ENCODE measurements at regions not wholly inside any gene's neighbourhood (a gene's known extent, or its start where the extent isn't known, plus 50 kb on each side); places are given as distances from the start of the nearest gene placed in this dataset.

DNA sequence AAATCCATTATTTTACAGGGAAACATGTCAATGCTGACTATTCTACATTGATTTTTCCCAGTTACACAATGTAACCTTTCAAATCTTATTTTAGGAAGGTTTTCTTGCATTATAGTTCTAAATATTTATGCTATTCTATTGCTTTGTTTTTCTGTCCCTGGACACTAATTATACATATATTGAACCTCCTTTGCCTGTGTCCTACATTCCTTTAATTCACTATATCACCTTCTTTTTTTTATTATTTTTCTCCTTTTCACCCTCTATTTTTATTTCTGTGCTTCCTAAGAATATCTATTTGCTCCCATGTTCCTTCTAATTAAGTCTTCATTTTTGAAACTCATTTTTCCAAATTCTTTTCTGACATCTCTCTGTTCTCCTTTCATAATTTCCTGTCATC, 259.2 kb downstream of the TJP1 start:
- TF ChIP-seq, protein P1, sequence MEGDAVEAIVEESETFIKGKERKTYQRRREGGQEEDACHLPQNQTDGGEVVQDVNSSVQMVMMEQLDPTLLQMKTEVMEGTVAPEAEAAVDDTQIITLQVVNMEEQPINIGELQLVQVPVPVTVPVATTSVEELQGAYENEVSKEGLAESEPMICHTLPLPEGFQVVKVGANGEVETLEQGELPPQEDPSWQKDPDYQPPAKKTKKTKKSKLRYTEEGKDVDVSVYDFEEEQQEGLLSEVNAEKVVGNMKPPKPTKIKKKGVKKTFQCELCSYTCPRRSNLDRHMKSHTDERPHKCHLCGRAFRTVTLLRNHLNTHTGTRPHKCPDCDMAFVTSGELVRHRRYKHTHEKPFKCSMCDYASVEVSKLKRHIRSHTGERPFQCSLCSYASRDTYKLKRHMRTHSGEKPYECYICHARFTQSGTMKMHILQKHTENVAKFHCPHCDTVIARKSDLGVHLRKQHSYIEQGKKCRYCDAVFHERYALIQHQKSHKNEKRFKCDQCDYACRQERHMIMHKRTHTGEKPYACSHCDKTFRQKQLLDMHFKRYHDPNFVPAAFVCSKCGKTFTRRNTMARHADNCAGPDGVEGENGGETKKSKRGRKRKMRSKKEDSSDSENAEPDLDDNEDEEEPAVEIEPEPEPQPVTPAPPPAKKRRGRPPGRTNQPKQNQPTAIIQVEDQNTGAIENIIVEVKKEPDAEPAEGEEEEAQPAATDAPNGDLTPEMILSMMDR (tag by site-specific recombination; IDR thresholded peaks at IDR 0.05) = no peak
- TF ChIP-seq ZNF585B (tag by site-specific recombination; IDR thresholded peaks at IDR 0.05) = no peak
- no peak for TF ChIP-seq YY1 (tag by site-specific recombination; IDR thresholded peaks at IDR 0.05)
- no peak for TF ChIP-seq ZNF544 (tag by site-specific recombination; IDR thresholded peaks at IDR 0.05)
- TF ChIP-seq, protein P2, sequence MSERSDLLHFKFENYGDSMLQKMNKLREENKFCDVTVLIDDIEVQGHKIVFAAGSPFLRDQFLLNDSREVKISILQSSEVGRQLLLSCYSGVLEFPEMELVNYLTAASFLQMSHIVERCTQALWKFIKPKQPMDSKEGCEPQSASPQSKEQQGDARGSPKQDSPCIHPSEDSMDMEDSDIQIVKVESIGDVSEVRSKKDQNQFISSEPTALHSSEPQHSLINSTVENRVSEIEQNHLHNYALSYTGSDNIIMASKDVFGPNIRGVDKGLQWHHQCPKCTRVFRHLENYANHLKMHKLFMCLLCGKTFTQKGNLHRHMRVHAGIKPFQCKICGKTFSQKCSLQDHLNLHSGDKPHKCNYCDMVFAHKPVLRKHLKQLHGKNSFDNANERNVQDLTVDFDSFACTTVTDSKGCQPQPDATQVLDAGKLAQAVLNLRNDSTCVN (tag by site-specific recombination; optimal IDR thresholded peaks at IDR 0.05) = no peak
- TF ChIP-seq SP2 (tag by site-specific recombination; IDR thresholded peaks at IDR 0.05) = no peak
- TF ChIP-seq PRDM1 (tag by site-specific recombination; IDR thresholded peaks at IDR 0.05) = no peak
- TF ChIP-seq, protein P3, sequence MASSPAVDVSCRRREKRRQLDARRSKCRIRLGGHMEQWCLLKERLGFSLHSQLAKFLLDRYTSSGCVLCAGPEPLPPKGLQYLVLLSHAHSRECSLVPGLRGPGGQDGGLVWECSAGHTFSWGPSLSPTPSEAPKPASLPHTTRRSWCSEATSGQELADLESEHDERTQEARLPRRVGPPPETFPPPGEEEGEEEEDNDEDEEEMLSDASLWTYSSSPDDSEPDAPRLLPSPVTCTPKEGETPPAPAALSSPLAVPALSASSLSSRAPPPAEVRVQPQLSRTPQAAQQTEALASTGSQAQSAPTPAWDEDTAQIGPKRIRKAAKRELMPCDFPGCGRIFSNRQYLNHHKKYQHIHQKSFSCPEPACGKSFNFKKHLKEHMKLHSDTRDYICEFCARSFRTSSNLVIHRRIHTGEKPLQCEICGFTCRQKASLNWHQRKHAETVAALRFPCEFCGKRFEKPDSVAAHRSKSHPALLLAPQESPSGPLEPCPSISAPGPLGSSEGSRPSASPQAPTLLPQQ (tag by site-specific recombination; IDR thresholded peaks at IDR 0.05) = no peak
